ENCODE measurements at regions not wholly inside any gene's neighbourhood (a gene's known extent, or its start where the extent isn't known, plus 50 kb on each side); places are given as distances from the start of the nearest gene placed in this dataset.

GRCh38 chr11:16610738-16611388 lies 127.6 kb upstream of the C11orf58 start:
- TF ChIP-seq ZNF211 (tag by site-specific recombination; IDR thresholded peaks at IDR 0.05; ENCODE audit: low read depth) (no peak), OVOL3 (tag by site-specific recombination; IDR thresholded peaks at IDR 0.05) (no peak), ZNF398 (tag by site-specific recombination; IDR thresholded peaks at IDR 0.05) (no peak), ZNF292 (tag by site-specific recombination; IDR thresholded peaks at IDR 0.05; ENCODE audit: borderline replicate concordance, low read depth) (no peak), HOXA7 (CRISPR knock-in tag; IDR thresholded peaks at IDR 0.05; ENCODE audit: borderline replicate concordance) (no peak), GLI2 (tag by site-specific recombination; IDR thresholded peaks at IDR 0.05; ENCODE audit: borderline replicate concordance, low read depth) (no peak), CTCF (tag by site-specific recombination; IDR thresholded peaks at IDR 0.05) (no peak), YY1 (tag by site-specific recombination; IDR thresholded peaks at IDR 0.05) (no peak), ZNF621 (tag by site-specific recombination; IDR thresholded peaks at IDR 0.05) (no peak), ZNF777 (tag by site-specific recombination; IDR thresholded peaks at IDR 0.05; ENCODE audit: borderline replicate concordance) (no peak), TRIM28 (IDR thresholded peaks at IDR 0.05; ENCODE audit: borderline replicate concordance, low read length) (no peak)
- TF ChIP-seq, protein P1, sequence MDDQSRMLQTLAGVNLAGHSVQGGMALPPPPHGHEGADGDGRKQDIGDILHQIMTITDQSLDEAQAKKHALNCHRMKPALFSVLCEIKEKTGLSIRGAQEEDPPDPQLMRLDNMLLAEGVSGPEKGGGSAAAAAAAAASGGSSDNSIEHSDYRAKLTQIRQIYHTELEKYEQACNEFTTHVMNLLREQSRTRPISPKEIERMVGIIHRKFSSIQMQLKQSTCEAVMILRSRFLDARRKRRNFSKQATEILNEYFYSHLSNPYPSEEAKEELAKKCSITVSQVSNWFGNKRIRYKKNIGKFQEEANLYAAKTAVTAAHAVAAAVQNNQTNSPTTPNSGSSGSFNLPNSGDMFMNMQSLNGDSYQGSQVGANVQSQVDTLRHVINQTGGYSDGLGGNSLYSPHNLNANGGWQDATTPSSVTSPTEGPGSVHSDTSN (CRISPR knock-in tag; IDR thresholded peaks at IDR 0.05) = no peak
